ENCODE measurements at regions not wholly inside any gene's neighbourhood (a gene's known extent, or its start where the extent isn't known, plus 50 kb on each side); places are given as distances from the start of the nearest gene placed in this dataset.

- TF ChIP-seq EZH2 (IDR thresholded peaks at IDR 0.05; ENCODE audit: insufficient read depth, poor library complexity, severe bottlenecking): no peak
- no peak for TF ChIP-seq EZH2phosphoT487 (IDR thresholded peaks at IDR 0.05; ENCODE audit: insufficient read depth, low read depth)
These were observed 957.3 kb downstream of the IGSF11 start for GRCh38 chr3:118077332-118077731.

Data from GM23248 (cell line).